SK-N-SH (cell line): ENCODE measurements at regions not wholly inside any gene's neighbourhood (a gene's known extent, or its start where the extent isn't known, plus 50 kb on each side); places are given as distances from the start of the nearest gene placed in this dataset.

Source experiments
- CHD2 ChIP-seq: fragments of 150-350 bp; IDR thresholded peaks from 2 replicates; pipeline ENCODE4 v1.6.1; 2018; ENCODE audit warnings: low read length; ENCODE audit not compliant: partially characterized antibody
- ELF1 ChIP-seq: IDR thresholded peaks from 2 replicates; pipeline ENCODE4 v1.4.0; 2012
- MXI1 ChIP-seq: IDR thresholded peaks from 2 replicates; pipeline ENCODE4 v1.6.1; 2012; ENCODE audit warnings: mild to moderate bottlenecking, low read depth, low read length, improper control_type of control experiment
- POLR2AphosphoS5 ChIP-seq: IDR thresholded peaks from 2 replicates; pipeline ENCODE4 v1.6.1; 2012; ENCODE audit warnings: low read depth, low read length
- RAD21 ChIP-seq: IDR thresholded peaks from 2 replicates; pipeline ENCODE4 v1.6.1; 2012; ENCODE audit warnings: mild to moderate bottlenecking, low read length
- RXRA ChIP-seq: IDR thresholded peaks from 2 replicates; pipeline ENCODE4 v1.4.0; 2012; ENCODE audit warnings: low read depth, mild to moderate bottlenecking, borderline replicate concordance
- YY1 ChIP-seq: IDR thresholded peaks from 2 replicates; pipeline ENCODE4 v1.4.0; 2012; ENCODE audit warnings: low read depth, mild to moderate bottlenecking
- TF ChIP-seq, protein P1 (sequence below): fragments of 200-600 bp; sonication (generic); IDR thresholded peaks from 2 replicates; pipeline ENCODE4 v1.6.1; 2017; ENCODE audit warnings: antibody characterized with exemption, mild to moderate bottlenecking, moderate library complexity
- TF ChIP-seq, protein P2 (sequence below): IDR thresholded peaks from 2 replicates; pipeline ENCODE4; 2012
- TF ChIP-seq, protein P3 (sequence below): IDR thresholded peaks from 2 replicates; pipeline ENCODE4 v1.6.1; 2012; ENCODE audit warnings: mild to moderate bottlenecking, low read depth, low read length, moderate library complexity

DNA sequence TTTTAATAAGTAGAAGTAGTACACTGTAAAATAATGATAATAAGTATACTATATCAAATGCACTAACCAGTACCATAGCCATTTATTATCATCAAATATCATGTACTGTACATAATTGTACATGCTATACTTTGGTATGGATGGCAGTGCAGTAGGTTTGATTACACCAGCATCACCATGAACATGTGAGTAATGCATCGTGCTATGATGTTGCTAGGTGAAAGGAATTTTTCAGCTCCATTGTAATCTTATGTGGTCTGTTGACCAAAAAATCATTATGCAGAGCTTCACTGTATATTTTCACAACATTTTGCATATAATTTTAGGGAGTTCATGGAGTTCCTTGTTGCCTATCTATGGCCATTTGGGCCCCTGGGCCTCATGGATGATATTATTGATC lies 72.2 kb upstream of the HMHB1 start:
- TF ChIP-seq, protein P1, sequence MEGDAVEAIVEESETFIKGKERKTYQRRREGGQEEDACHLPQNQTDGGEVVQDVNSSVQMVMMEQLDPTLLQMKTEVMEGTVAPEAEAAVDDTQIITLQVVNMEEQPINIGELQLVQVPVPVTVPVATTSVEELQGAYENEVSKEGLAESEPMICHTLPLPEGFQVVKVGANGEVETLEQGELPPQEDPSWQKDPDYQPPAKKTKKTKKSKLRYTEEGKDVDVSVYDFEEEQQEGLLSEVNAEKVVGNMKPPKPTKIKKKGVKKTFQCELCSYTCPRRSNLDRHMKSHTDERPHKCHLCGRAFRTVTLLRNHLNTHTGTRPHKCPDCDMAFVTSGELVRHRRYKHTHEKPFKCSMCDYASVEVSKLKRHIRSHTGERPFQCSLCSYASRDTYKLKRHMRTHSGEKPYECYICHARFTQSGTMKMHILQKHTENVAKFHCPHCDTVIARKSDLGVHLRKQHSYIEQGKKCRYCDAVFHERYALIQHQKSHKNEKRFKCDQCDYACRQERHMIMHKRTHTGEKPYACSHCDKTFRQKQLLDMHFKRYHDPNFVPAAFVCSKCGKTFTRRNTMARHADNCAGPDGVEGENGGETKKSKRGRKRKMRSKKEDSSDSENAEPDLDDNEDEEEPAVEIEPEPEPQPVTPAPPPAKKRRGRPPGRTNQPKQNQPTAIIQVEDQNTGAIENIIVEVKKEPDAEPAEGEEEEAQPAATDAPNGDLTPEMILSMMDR: no peak
- no peak for TF ChIP-seq POLR2AphosphoS5
- TF ChIP-seq CHD2: no peak
- TF ChIP-seq MXI1: no peak
- no peak for TF ChIP-seq RAD21
- no peak for TF ChIP-seq ELF1
- no peak for TF ChIP-seq RXRA
- TF ChIP-seq, protein P2, sequence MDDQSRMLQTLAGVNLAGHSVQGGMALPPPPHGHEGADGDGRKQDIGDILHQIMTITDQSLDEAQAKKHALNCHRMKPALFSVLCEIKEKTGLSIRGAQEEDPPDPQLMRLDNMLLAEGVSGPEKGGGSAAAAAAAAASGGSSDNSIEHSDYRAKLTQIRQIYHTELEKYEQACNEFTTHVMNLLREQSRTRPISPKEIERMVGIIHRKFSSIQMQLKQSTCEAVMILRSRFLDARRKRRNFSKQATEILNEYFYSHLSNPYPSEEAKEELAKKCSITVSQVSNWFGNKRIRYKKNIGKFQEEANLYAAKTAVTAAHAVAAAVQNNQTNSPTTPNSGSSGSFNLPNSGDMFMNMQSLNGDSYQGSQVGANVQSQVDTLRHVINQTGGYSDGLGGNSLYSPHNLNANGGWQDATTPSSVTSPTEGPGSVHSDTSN: no peak
- TF ChIP-seq YY1: no peak
- TF ChIP-seq, protein P3, sequence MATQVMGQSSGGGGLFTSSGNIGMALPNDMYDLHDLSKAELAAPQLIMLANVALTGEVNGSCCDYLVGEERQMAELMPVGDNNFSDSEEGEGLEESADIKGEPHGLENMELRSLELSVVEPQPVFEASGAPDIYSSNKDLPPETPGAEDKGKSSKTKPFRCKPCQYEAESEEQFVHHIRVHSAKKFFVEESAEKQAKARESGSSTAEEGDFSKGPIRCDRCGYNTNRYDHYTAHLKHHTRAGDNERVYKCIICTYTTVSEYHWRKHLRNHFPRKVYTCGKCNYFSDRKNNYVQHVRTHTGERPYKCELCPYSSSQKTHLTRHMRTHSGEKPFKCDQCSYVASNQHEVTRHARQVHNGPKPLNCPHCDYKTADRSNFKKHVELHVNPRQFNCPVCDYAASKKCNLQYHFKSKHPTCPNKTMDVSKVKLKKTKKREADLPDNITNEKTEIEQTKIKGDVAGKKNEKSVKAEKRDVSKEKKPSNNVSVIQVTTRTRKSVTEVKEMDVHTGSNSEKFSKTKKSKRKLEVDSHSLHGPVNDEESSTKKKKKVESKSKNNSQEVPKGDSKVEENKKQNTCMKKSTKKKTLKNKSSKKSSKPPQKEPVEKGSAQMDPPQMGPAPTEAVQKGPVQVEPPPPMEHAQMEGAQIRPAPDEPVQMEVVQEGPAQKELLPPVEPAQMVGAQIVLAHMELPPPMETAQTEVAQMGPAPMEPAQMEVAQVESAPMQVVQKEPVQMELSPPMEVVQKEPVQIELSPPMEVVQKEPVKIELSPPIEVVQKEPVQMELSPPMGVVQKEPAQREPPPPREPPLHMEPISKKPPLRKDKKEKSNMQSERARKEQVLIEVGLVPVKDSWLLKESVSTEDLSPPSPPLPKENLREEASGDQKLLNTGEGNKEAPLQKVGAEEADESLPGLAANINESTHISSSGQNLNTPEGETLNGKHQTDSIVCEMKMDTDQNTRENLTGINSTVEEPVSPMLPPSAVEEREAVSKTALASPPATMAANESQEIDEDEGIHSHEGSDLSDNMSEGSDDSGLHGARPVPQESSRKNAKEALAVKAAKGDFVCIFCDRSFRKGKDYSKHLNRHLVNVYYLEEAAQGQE: no peak
